Neural cell (in vitro differentiated cells): ENCODE measurements at regions not wholly inside any gene's neighbourhood (a gene's known extent, or its start where the extent isn't known, plus 50 kb on each side); places are given as distances from the start of the nearest gene placed in this dataset.

Experiments
- H2AFZ ChIP-seq: fragments of 200-600, 300-800 bp; sonication (generic), shearing (Covaris generic); 2 replicates; pipeline ENCODE4 v1.6.0; 2014; ENCODE audit warnings: low read depth, mild to moderate bottlenecking, antibody characterized with exemption, low read length, moderate library complexity
- H3F3A ChIP-seq: fragments of 200-600 bp; shearing (Covaris generic); 2 replicates; pipeline ENCODE4 v1.6.1; 2016; ENCODE audit warnings: mild to moderate bottlenecking, moderate library complexity, mixed read lengths, antibody characterized with exemption, low read length; ENCODE audit not compliant: insufficient read depth, poor library complexity, severe bottlenecking
- H3K27ac ChIP-seq: fragments of 200-600, 300-800 bp; sonication (generic), shearing (Covaris generic); 2 replicates; pipeline ENCODE4 v1.5.1; 2014; ENCODE audit warnings: mild to moderate bottlenecking, low read length, moderate library complexity
- H3K27me3 ChIP-seq: fragments of 300-800, 200-600 bp; sonication (generic), shearing (Covaris generic); 2 replicates; pipeline ENCODE4 v1.6.0; 2014; ENCODE audit warnings: mild to moderate bottlenecking, low read depth, low read length, moderate library complexity; ENCODE audit not compliant: insufficient read depth
- H3K36me3 ChIP-seq: fragments of 300-800, 200-600 bp; sonication (generic), shearing (Covaris generic); 2 replicates; pipeline ENCODE4 v1.5.1; 2014; ENCODE audit warnings: mild to moderate bottlenecking, antibody characterized with exemption, low read length, moderate library complexity; ENCODE audit not compliant: insufficient read depth
- H3K4me2 ChIP-seq: fragments of 300-800, 200-600 bp; sonication (generic), shearing (Covaris generic); 2 replicates; pipeline ENCODE4 v1.6.0; 2014; ENCODE audit warnings: mild to moderate bottlenecking, low read length
- H3K4me3 ChIP-seq: fragments of 300-800, 200-600 bp; sonication (generic), shearing (Covaris generic); 2 replicates; pipeline ENCODE4 v1.5.1; 2014; ENCODE audit warnings: mild to moderate bottlenecking, low read length, moderate library complexity
- H3K79me2 ChIP-seq: fragments of 200-600 bp; shearing (Covaris generic); replicated peaks from 2 replicates; pipeline ENCODE4 v1.6.0; 2014; ENCODE audit warnings: mild to moderate bottlenecking, low read length, moderate library complexity; ENCODE audit not compliant: insufficient read depth
- H3K9ac ChIP-seq: fragments of 300-800, 200-600 bp; sonication (generic), shearing (Covaris generic); 2 replicates; pipeline ENCODE4 v1.6.1; 2016; ENCODE audit warnings: mild to moderate bottlenecking, low read length, mixed read lengths
- H3K9me2 ChIP-seq: fragments of 200-600 bp; shearing (Covaris generic); 2 replicates; pipeline ENCODE4 v1.6.1; 2016; ENCODE audit warnings: mild to moderate bottlenecking, low read length, mixed read lengths; ENCODE audit not compliant: insufficient read depth
- H3K9me3 ChIP-seq: fragments of 200-600, 300-800 bp; sonication (generic), shearing (Covaris generic); 2 replicates; pipeline ENCODE4 v1.6.1; 2016; ENCODE audit warnings: mild to moderate bottlenecking, mixed run types, low read length, moderate library complexity, mixed read lengths
- H4K20me1 ChIP-seq: fragments of 200-600 bp; shearing (Covaris generic); 2 replicates; pipeline ENCODE4 v1.6.1; 2016; ENCODE audit warnings: mild to moderate bottlenecking, mixed run types; ENCODE audit not compliant: insufficient read depth
- CTCF ChIP-seq: fragments of 450-650 bp; IDR thresholded peaks from 2 replicates; pipeline ENCODE4 v1.5.1; 2014; ENCODE audit warnings: antibody characterized with exemption, mild to moderate bottlenecking, moderate library complexity; ENCODE audit not compliant: poor library complexity, severe bottlenecking
- EP300 ChIP-seq: fragments of 450-650 bp; conservative IDR thresholded peaks from 2 replicates; pipeline ENCODE4 v1.6.1; 2014; ENCODE audit warnings: antibody characterized with exemption, mild to moderate bottlenecking, moderate library complexity; ENCODE audit not compliant: poor library complexity, severe bottlenecking
- EZH2 ChIP-seq: fragments of 200-600, 300-800 bp; shearing (Covaris generic), sonication (generic); IDR thresholded peaks from 2 replicates; pipeline ENCODE4 v1.6.1; 2014; ENCODE audit warnings: antibody characterized with exemption, low read length, borderline replicate concordance, mild to moderate bottlenecking; ENCODE audit not compliant: insufficient read depth, poor library complexity, severe bottlenecking
- MXI1 ChIP-seq: fragments of 450-650 bp; conservative IDR thresholded peaks from 2 replicates; pipeline ENCODE4 v1.6.1; 2014; ENCODE audit warnings: antibody characterized with exemption, mild to moderate bottlenecking; ENCODE audit not compliant: poor library complexity, severe bottlenecking
- POLR2AphosphoS5 ChIP-seq: IDR thresholded peaks from 2 replicates; pipeline ENCODE4 v1.6.1; 2012
- RAD21 ChIP-seq: fragments of 450-650 bp; conservative IDR thresholded peaks from 2 replicates; pipeline ENCODE4 v1.6.1; 2014; ENCODE audit warnings: antibody characterized with exemption, mild to moderate bottlenecking, moderate library complexity
- REST ChIP-seq: IDR thresholded peaks from 2 replicates; pipeline ENCODE4 v1.6.1; 2012; ENCODE audit warnings: borderline replicate concordance
- SMC3 ChIP-seq: fragments of 450-650 bp; conservative IDR thresholded peaks from 2 replicates; pipeline ENCODE4 v1.6.1; 2014; ENCODE audit warnings: antibody characterized with exemption, mild to moderate bottlenecking, moderate library complexity; ENCODE audit not compliant: poor library complexity
- TAF1 ChIP-seq: IDR thresholded peaks from 2 replicates; pipeline ENCODE4 v1.6.1; 2012; ENCODE audit warnings: low read depth

- no peaks in the 10 kb centered on the region for H3K27me3 ChIP-seq
- no peaks in the 10 kb centered on the region for H3K36me3 ChIP-seq
- H3K27ac ChIP-seq = no peak overlapping the region
- no peak overlapping the region for H3K9ac ChIP-seq
- H3F3A ChIP-seq = no peaks in the 10 kb centered on the region
- H3K4me2 ChIP-seq = peak overlapping the region; percentile 37
- H3K4me3 ChIP-seq = no peak overlapping the region
- H3K9me3 ChIP-seq = no peaks in the 10 kb centered on the region
- TF ChIP-seq EP300 (no peak), CTCF (no peak), POLR2AphosphoS5 (no peak), MXI1 (no peak), RAD21 (no peak), EZH2 (no peak), TAF1 (no peak), REST (no peak), SMC3 (no peak)
- H3K79me2 ChIP-seq = no peaks in the 10 kb centered on the region
- no peaks in the 10 kb centered on the region for H4K20me1 ChIP-seq
- H3K9me2 ChIP-seq = no peaks in the 10 kb centered on the region
- H2AFZ ChIP-seq = no peak overlapping the region
Measured at GRCh38 chr17:77684803-77685798, 273.4 kb upstream of the TNRC6C start.

GRCh38 chr17:77685881-77686486 is 272.5 kb upstream of the TNRC6C start:
- H3K27ac ChIP-seq = peak overlapping the region; percentile 65
- H3K36me3 ChIP-seq = no peaks in the 10 kb centered on the region
- no peaks in the 10 kb centered on the region for H3K79me2 ChIP-seq
- H2AFZ ChIP-seq = no peak overlapping the region
- no peak overlapping the region for H3K4me2 ChIP-seq
- H3K4me3 ChIP-seq = peak overlapping the region; percentile 21
- TF ChIP-seq MXI1 (no peak), CTCF (no peak), EZH2 (no peak), SMC3 (no peak), TAF1 (no peak), EP300 (no peak), REST (no peak), RAD21 (no peak), POLR2AphosphoS5 (no peak)
- no peaks in the 10 kb centered on the region for H4K20me1 ChIP-seq
- no peaks in the 10 kb centered on the region for H3K9me2 ChIP-seq
- no peaks in the 10 kb centered on the region for H3K9me3 ChIP-seq
- no peaks in the 10 kb centered on the region for H3K27me3 ChIP-seq
- no peaks in the 10 kb centered on the region for H3F3A ChIP-seq
- no peak overlapping the region for H3K9ac ChIP-seq
